Osteoblast (primary cell): ENCODE measurements at regions not wholly inside any gene's neighbourhood (a gene's known extent, or its start where the extent isn't known, plus 50 kb on each side); places are given as distances from the start of the nearest gene placed in this dataset.

Source experiments
- DNase-seq: peaks from one replicate; pipeline ENCODE4 v3.0.0; 2011; ENCODE audit warnings: low spot score, mixed read lengths; ENCODE audit not compliant: insufficient read length; ENCODE audit errors: missing footprints
- H2AFZ ChIP-seq: 2 replicates; pipeline ENCODE4 v1.6.0; 2011; ENCODE audit warnings: mild to moderate bottlenecking, low read length
- H3K27ac ChIP-seq: 2 replicates; pipeline ENCODE4 v1.5.1; 2011; ENCODE audit warnings: mild to moderate bottlenecking, low read depth, low read length, moderate library complexity
- H3K27me3 ChIP-seq: 2 replicates; pipeline ENCODE4 v1.6.0; 2012; ENCODE audit warnings: mild to moderate bottlenecking, control low read depth, inconsistent platforms, low read length, moderate library complexity; ENCODE audit not compliant: insufficient read depth
- H3K36me3 ChIP-seq: 2 replicates; pipeline ENCODE4 v1.5.1; 2011; ENCODE audit warnings: mild to moderate bottlenecking, low read length, control low read depth, moderate library complexity; ENCODE audit not compliant: insufficient read depth
- H3K4me1 ChIP-seq: 2 replicates; pipeline ENCODE4 v1.5.1; 2011; ENCODE audit warnings: mild to moderate bottlenecking, low read length, control low read depth, moderate library complexity; ENCODE audit not compliant: insufficient read depth
- H3K4me2 ChIP-seq: 2 replicates; pipeline ENCODE4 v1.6.0; 2011; ENCODE audit warnings: mild to moderate bottlenecking, low read length; ENCODE audit not compliant: insufficient read depth
- H3K4me3 ChIP-seq: fragments of 200-600 bp; sonication (generic); 3 replicates; pipeline ENCODE4 v1.5.1; 2012; ENCODE audit warnings: mild to moderate bottlenecking, low read length, inconsistent platforms; ENCODE audit not compliant: insufficient read depth
- H3K79me2 ChIP-seq: 2 replicates; pipeline ENCODE4 v1.6.0; 2012; ENCODE audit warnings: mild to moderate bottlenecking, low read length, control low read depth, inconsistent platforms; ENCODE audit not compliant: insufficient read depth
- H3K9me3 ChIP-seq: 2 replicates; pipeline ENCODE4 v1.5.1; 2011; ENCODE audit warnings: low read depth, low read length, control low read depth
- H4K20me1 ChIP-seq: 2 replicates; pipeline ENCODE4 v1.6.0; 2012; ENCODE audit warnings: mild to moderate bottlenecking, low read length, control low read depth; ENCODE audit not compliant: insufficient read depth
- CTCF ChIP-seq: IDR thresholded peaks from 2 replicates; pipeline ENCODE4 v1.5.1; 2011; ENCODE audit warnings: mild to moderate bottlenecking, low read depth, low read length, moderate library complexity; ENCODE audit errors: extremely low read depth

- Histone ChIP-seq H3K79me2 (no peaks in the 10 kb centered on the region), H3K4me1 (no peaks in the 10 kb centered on the region)
- DNase-seq = no peak
Observed at GRCh38 chr3:8246070-8246469, 255.6 kb upstream of the LMCD1 start.

GRCh38 chr3:8253201-8253600, 248.4 kb upstream of the LMCD1 start:
- no peaks in the 10 kb centered on the region for H3K36me3 ChIP-seq
- H3K4me2 ChIP-seq = no peak overlapping the region
- no peak for TF ChIP-seq CTCF
- H3K27me3 ChIP-seq = no peaks in the 10 kb centered on the region
- DNase-seq = peak; percentile 14
- no peak overlapping the region for H2AFZ ChIP-seq
- H3K4me3 ChIP-seq = no peak overlapping the region
- no peak overlapping the region for H3K27ac ChIP-seq
- H3K79me2 ChIP-seq = no peaks in the 10 kb centered on the region
- no peaks in the 10 kb centered on the region for H3K4me1 ChIP-seq
- no peaks in the 10 kb centered on the region for H3K9me3 ChIP-seq
- no peaks in the 10 kb centered on the region for H4K20me1 ChIP-seq

More at GRCh38 chr3:8246070-8246469, 255.6 kb upstream of the LMCD1 start:
- no peaks in the 10 kb centered on the region for H3K36me3 ChIP-seq
- H3K9me3 ChIP-seq = no peaks in the 10 kb centered on the region
- no peak overlapping the region for H3K4me3 ChIP-seq
- H3K27ac ChIP-seq = no peak overlapping the region
- no peak overlapping the region for H3K4me2 ChIP-seq
- H3K27me3 ChIP-seq = no peaks in the 10 kb centered on the region
- no peaks in the 10 kb centered on the region for H4K20me1 ChIP-seq
- H2AFZ ChIP-seq = no peak overlapping the region
- no peak for TF ChIP-seq CTCF

GRCh38 chr3:8254489-8254888, 247.1 kb upstream of the LMCD1 start:
- Histone ChIP-seq H3K9me3 (no peaks in the 10 kb centered on the region), H3K36me3 (no peaks in the 10 kb centered on the region), H3K4me3 (no peak overlapping the region), H3K4me1 (no peaks in the 10 kb centered on the region), H3K79me2 (no peaks in the 10 kb centered on the region), H2AFZ (no peak overlapping the region), H3K4me2 (no peak overlapping the region), H3K27ac (no peak overlapping the region), H4K20me1 (no peaks in the 10 kb centered on the region), H3K27me3 (no peaks in the 10 kb centered on the region)
- no peak for DNase-seq
- no peak for TF ChIP-seq CTCF

- H3K36me3 ChIP-seq = no peaks in the 10 kb centered on the region
- no peak overlapping the region for H3K4me2 ChIP-seq
- no peak overlapping the region for H2AFZ ChIP-seq
- no peak for TF ChIP-seq CTCF
- no peak for DNase-seq
- no peaks in the 10 kb centered on the region for H3K9me3 ChIP-seq
- H3K4me1 ChIP-seq = no peaks in the 10 kb centered on the region
- H3K27me3 ChIP-seq = no peaks in the 10 kb centered on the region
- no peak overlapping the region for H3K27ac ChIP-seq
- H4K20me1 ChIP-seq = no peaks in the 10 kb centered on the region
- no peak overlapping the region for H3K4me3 ChIP-seq
- no peaks in the 10 kb centered on the region for H3K79me2 ChIP-seq
Observed at GRCh38 chr3:8255725-8256124, 245.9 kb upstream of the LMCD1 start.
